Vagina (tissue), 2 donors: ENCODE measurements at regions not wholly inside any gene's neighbourhood (a gene's known extent, or its start where the extent isn't known, plus 50 kb on each side); places are given as distances from the start of the nearest gene placed in this dataset.
"Not testable (repeated sequence)": the region's sequence is repeated elsewhere in the genome, so short reads cannot be mapped to it uniquely, and the experiment has no call there.

ENCODE experiments used
- DNase-seq, 2 donors: peaks; one replicate each; pipeline ENCODE4 v3.0.0-alpha.2; 2017; ENCODE audit errors: extremely low spot score in 2 of 2
- H3K27ac ChIP-seq: fragments of 200-600 bp; sonication (generic); one replicate; pipeline ENCODE4 v1.5.1; 2019
- H3K27me3 ChIP-seq: fragments of 200-600 bp; sonication (generic); one replicate; pipeline ENCODE4 v1.5.1; 2019
- H3K36me3 ChIP-seq, 2 donors: fragments of 200-600 bp; sonication (generic); one replicate each; pipeline ENCODE4 v1.5.1; 2017 to 2019
- H3K4me1 ChIP-seq: fragments of 200-600 bp; sonication (generic); one replicate; pipeline ENCODE4 v1.5.1; 2019
- H3K4me3 ChIP-seq, 2 donors: fragments of 200-600 bp; sonication (generic); 1 replicate in 1 of 2; 2 replicates in 1 of 2; pipeline ENCODE4 v1.5.1; 2016 to 2019
- H3K9me3 ChIP-seq: fragments of 200-600 bp; sonication (generic); one replicate; pipeline ENCODE4 v1.5.1; 2019
- CTCF ChIP-seq, 3 experiments: fragments of 450-650 bp in 2 of 3; fragments of 200-600 bp in 1 of 3; sonication (generic) in 1 of 3; IDR thresholded peaks; one replicate each; pipeline ENCODE4 v1.5.1; 2017 to 2019; ENCODE audit warnings: antibody characterized with exemption in 3 of 3, mild to moderate bottlenecking in 2 of 3, moderate library complexity in 2 of 3
- POLR2A ChIP-seq, 2 donors: fragments of 450-650 bp; IDR thresholded peaks; one replicate each; pipeline ENCODE4 v1.6.1; 2017; ENCODE audit warnings: antibody characterized with exemption in 2 of 2, mild to moderate bottlenecking in 2 of 2, moderate library complexity in 2 of 2
- POLR2AphosphoS5 ChIP-seq, 2 donors: sonication (generic); formaldehyde crosslinking; IDR thresholded peaks; one replicate each; pipeline ENCODE4 v1.9.0; 2017; ENCODE audit warnings: antibody characterized with exemption in 2 of 2, mild to moderate bottlenecking in 2 of 2, low read depth in 1 of 2; ENCODE audit not compliant: insufficient read depth in 1 of 2
- intact Hi-C: fragments of 100-400 bp; cut with DNase I; formaldehyde crosslinking; loops from one replicate; pipeline ENCODE4 v1.15.1; 2023

- H3K4me1 ChIP-seq, result no peaks in the 10 kb centered on the region
- TF ChIP-seq CTCF (IDR thresholded peaks at IDR 0.05) (peak; percentile 3 to 26 (median 24)), POLR2A (IDR thresholded peaks at IDR 0.05) (no peak)
- intact Hi-C loops, result no loop called here
- no peak overlapping the region for H3K4me3 ChIP-seq
- no peaks in the 10 kb centered on the region for H3K36me3 ChIP-seq
- no peaks in the 10 kb centered on the region for H3K9me3 ChIP-seq
- no peak for DNase-seq
- H3K27me3 ChIP-seq, result no peaks in the 10 kb centered on the region
- H3K27ac ChIP-seq, result no peak overlapping the region
These were observed 531.1 kb upstream of the STEAP1 start for GRCh38 chr7:89623018-89623672.

GRCh38 chr7:89624155-89624554 lies 530.1 kb upstream of the STEAP1 start:
- intact Hi-C loops, DNase-seq, H3K4me1 ChIP-seq: not testable (repeated sequence)

GRCh38 chr7:89648509-89648908 lies 505.8 kb upstream of the STEAP1 start:
- no peaks in the 10 kb centered on the region for H3K9me3 ChIP-seq
- TF ChIP-seq CTCF (IDR thresholded peaks at IDR 0.05) (no peak), POLR2A (IDR thresholded peaks at IDR 0.05) (no peak), POLR2AphosphoS5 (IDR thresholded peaks at IDR 0.05; ENCODE audit: insufficient read depth in 1 of 2, low read depth in 1 of 2) (no peak)
- no peak overlapping the region for H3K27ac ChIP-seq
- no peaks in the 10 kb centered on the region for H3K27me3 ChIP-seq
- H3K36me3 ChIP-seq, result no peaks in the 10 kb centered on the region
- H3K4me3 ChIP-seq, result no peak overlapping the region
- no peak for DNase-seq
- H3K4me1 ChIP-seq, result no peaks in the 10 kb centered on the region
- intact Hi-C loops, result no loop called here

More at GRCh38 chr7:89624155-89624554, 530.1 kb upstream of the STEAP1 start:
- not testable (repeated sequence) for H3K27ac ChIP-seq, H3K9me3 ChIP-seq, H3K4me3 ChIP-seq, H3K27me3 ChIP-seq, H3K36me3 ChIP-seq

GRCh38 chr7:89655946-89656345 lies 498.3 kb upstream of the STEAP1 start:
- intact Hi-C loops, result no loop called here
- no peak for DNase-seq
- Histone ChIP-seq H3K4me1 (no peaks in the 10 kb centered on the region), H3K36me3 (no peaks in the 10 kb centered on the region), H3K27me3 (no peaks in the 10 kb centered on the region), H3K9me3 (no peaks in the 10 kb centered on the region), H3K27ac (no peak overlapping the region), H3K4me3 (no peak overlapping the region)
- TF ChIP-seq CTCF (IDR thresholded peaks at IDR 0.05) (no peak), POLR2AphosphoS5 (IDR thresholded peaks at IDR 0.05; ENCODE audit: insufficient read depth in 1 of 2, low read depth in 1 of 2) (no peak), POLR2A (IDR thresholded peaks at IDR 0.05) (no peak)

GRCh38 chr7:89661876-89662275 lies 492.4 kb upstream of the STEAP1 start:
- intact Hi-C loops, result no loop called here
- TF ChIP-seq POLR2AphosphoS5 (IDR thresholded peaks at IDR 0.05; ENCODE audit: insufficient read depth in 1 of 2, low read depth in 1 of 2) (no peak), POLR2A (IDR thresholded peaks at IDR 0.05) (no peak), CTCF (IDR thresholded peaks at IDR 0.05) (no peak)
- H3K27me3 ChIP-seq, result no peaks in the 10 kb centered on the region
- H3K4me1 ChIP-seq, result no peaks in the 10 kb centered on the region
- DNase-seq, result no peak
- H3K4me3 ChIP-seq, result no peak overlapping the region
- H3K9me3 ChIP-seq, result no peaks in the 10 kb centered on the region
- no peaks in the 10 kb centered on the region for H3K36me3 ChIP-seq
- no peak overlapping the region for H3K27ac ChIP-seq
